ENCODE measurements at regions not wholly inside any gene's neighbourhood (a gene's known extent, or its start where the extent isn't known, plus 50 kb on each side); places are given as distances from the start of the nearest gene placed in this dataset.

DNA sequence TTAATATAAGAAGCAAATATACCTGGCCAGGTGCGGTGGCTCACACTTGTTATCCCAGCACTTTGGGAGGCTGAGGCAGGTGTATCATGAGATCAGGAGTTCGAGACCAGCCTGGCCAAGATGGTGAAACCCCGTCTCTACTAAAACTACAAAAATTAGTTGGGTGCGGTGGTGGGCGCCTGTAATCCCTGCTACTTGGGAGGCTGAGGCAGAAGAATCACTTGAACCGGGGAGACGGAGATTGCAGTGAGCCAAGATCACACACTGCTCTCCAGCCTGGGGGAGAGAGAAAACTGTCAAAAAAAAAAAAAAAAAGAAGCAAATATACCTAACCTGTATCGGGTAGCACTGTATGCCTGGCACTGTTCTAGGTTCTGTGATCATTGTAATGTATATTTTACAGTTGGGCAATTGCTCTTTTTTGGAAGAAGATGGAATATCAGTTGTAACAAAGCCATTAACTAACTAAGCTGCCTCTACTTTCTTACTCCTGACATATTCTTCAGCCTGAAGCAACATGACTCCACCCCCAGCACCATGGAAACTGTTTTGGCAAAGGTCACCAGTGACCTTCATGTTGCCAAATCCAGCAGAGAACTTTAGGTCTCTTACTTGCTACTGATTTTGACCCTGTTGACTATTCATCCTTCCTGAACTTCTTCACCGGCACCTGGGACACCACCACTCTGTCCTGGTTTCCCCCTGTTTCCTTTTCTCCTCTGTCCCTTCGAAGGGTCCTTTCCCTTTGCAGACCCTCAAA, 203.8 kb downstream of the RPLP1 start:
- H3K9me3 Mint-ChIP-seq, result no peaks in the 10 kb centered on the region
- no peak for DNase-seq (ENCODE audit: low read depth, low spot score)
- TF ChIP-seq, protein P1, sequence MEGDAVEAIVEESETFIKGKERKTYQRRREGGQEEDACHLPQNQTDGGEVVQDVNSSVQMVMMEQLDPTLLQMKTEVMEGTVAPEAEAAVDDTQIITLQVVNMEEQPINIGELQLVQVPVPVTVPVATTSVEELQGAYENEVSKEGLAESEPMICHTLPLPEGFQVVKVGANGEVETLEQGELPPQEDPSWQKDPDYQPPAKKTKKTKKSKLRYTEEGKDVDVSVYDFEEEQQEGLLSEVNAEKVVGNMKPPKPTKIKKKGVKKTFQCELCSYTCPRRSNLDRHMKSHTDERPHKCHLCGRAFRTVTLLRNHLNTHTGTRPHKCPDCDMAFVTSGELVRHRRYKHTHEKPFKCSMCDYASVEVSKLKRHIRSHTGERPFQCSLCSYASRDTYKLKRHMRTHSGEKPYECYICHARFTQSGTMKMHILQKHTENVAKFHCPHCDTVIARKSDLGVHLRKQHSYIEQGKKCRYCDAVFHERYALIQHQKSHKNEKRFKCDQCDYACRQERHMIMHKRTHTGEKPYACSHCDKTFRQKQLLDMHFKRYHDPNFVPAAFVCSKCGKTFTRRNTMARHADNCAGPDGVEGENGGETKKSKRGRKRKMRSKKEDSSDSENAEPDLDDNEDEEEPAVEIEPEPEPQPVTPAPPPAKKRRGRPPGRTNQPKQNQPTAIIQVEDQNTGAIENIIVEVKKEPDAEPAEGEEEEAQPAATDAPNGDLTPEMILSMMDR (conservative IDR thresholded peaks at IDR 0.05), result no peak
- no peak overlapping the region for H3K27ac Mint-ChIP-seq (ENCODE audit: unreplicated experiment)
- H3K4me3 Mint-ChIP-seq, result no peak overlapping the region
- H3K27me3 Mint-ChIP-seq (ENCODE audit: low read depth), result peaks cover 11% of the 10 kb centered on the region
- H3K36me3 Mint-ChIP-seq (ENCODE audit: low read depth), result no peaks in the 10 kb centered on the region
- H3K4me1 Mint-ChIP-seq, result no peaks in the 10 kb centered on the region

DNA sequence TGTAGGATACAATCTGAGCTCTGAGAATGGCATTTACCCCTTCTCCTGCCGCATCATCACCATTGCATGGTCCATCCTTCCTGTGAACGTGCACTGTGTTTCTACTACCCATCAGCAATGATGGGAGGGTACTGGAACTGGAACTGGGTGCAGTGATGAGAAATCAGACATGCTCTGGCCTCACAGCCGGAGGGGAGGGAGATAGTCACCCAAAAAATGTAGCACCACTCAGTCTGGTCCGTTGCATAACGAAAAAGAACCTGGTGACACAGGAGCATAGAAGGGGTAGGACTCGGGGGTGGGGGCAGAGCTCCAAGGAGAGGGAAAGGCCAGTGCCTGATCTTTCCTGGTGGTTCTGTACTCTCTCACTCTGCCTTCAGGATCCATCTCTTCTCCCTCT, 205.0 kb downstream of the RPLP1 start:
- H3K4me3 Mint-ChIP-seq, result no peak overlapping the region
- peaks cover 8% of the 10 kb centered on the region for H3K27me3 Mint-ChIP-seq (ENCODE audit: low read depth)
- H3K27ac Mint-ChIP-seq (ENCODE audit: unreplicated experiment), result no peak overlapping the region
- H3K4me1 Mint-ChIP-seq, result no peaks in the 10 kb centered on the region
- TF ChIP-seq, protein P1 (conservative IDR thresholded peaks at IDR 0.05), result no peak
- DNase-seq (ENCODE audit: low read depth, low spot score), result no peak
- no peaks in the 10 kb centered on the region for H3K9me3 Mint-ChIP-seq
- H3K36me3 Mint-ChIP-seq (ENCODE audit: low read depth), result no peaks in the 10 kb centered on the region

DNA sequence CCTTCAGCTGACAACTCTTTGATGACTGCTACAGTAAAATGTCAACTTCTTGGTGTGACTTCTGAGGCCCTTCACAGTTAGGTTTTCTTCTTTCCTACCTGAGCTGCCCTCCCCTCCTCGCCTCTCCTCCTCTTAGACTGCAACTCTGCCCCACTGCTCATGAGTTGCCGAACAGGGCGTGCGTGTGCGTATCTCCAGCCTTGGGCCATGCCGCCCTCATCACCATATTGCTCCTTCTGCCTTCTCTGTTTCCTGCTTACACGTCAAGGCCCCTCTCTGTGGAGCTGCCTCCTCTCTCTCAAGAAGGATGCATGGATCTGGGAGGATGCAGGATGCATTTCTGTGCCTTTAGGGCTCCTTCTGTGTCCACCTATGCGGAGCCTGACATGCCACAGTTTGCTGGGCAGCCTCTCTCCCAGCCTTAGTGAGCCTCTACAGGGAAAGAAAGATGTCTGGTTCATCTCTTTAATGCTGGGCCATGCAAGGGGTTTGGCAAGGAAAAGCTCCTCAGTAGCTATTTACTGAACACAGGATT, 205.9 kb downstream of the RPLP1 start:
- H3K4me3 Mint-ChIP-seq, result no peak overlapping the region
- H3K27me3 Mint-ChIP-seq (ENCODE audit: low read depth), result peaks cover 4% of the 10 kb centered on the region
- DNase-seq (ENCODE audit: low read depth, low spot score), result no peak
- no peak overlapping the region for H3K27ac Mint-ChIP-seq (ENCODE audit: unreplicated experiment)
- no peaks in the 10 kb centered on the region for H3K9me3 Mint-ChIP-seq
- TF ChIP-seq, protein P1 (conservative IDR thresholded peaks at IDR 0.05), result no peak
- no peaks in the 10 kb centered on the region for H3K36me3 Mint-ChIP-seq (ENCODE audit: low read depth)
- no peaks in the 10 kb centered on the region for H3K4me1 Mint-ChIP-seq

DNA sequence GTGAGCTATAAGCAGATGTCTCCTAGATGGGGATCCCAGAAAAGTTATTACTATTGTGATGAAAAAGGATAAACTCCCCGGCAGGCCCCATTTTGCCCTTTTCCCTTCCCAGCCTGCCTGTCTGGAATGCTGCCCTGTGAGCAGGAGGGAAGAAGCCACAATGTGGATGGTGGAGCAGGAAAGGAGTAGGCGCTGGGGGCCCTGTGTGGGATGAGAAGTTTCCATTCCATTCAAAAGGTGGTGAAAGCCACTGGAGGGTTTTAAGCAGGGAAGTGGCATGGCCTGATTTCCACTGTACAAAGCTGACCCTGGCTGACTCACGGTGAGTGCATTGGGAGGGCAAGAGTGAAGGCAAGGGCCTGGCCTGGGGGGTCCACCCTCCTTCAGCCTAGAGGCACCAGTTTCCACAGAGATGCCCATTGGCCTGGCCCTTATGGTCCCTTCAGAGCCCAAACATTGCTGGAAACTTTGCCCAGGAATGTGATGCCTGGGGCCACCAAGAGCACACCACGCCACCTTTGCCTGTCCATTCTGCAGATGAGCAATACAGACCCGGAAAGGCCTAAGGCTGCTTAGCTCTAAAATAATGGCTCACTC, 206.9 kb downstream of the RPLP1 start:
- Mint-ChIP-seq H3K27me3 (ENCODE audit: low read depth) (peaks cover 3% of the 10 kb centered on the region), H3K4me3 (no peak overlapping the region), H3K36me3 (ENCODE audit: low read depth) (no peaks in the 10 kb centered on the region), H3K9me3 (no peaks in the 10 kb centered on the region), H3K27ac (ENCODE audit: unreplicated experiment) (no peak overlapping the region), H3K4me1 (no peaks in the 10 kb centered on the region)
- TF ChIP-seq, protein P1 (conservative IDR thresholded peaks at IDR 0.05), result no peak
- no peak for DNase-seq (ENCODE audit: low read depth, low spot score)

DNA sequence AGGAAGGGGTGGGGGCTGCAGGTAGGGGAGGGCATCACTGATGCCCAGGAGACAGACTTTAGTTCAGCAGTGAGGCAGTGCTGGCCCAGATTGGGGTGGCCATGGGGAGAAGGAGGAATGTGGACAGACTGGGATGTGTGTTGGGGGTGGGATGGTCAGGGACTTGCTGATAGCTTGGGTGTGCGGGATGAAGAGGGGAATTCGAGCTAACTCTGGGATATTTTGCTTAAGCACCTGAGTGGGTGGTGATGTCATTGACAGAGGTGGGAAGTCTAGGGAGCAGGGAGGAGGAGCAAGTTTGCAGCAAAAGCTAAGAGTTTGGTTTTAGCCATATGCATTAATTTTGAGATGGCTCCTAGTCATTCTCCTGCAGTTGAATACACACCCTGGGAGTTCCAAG, 207.5 kb downstream of the RPLP1 start:
- no peak for DNase-seq (ENCODE audit: low read depth, low spot score)
- Mint-ChIP-seq H3K27ac (ENCODE audit: unreplicated experiment) (no peak overlapping the region), H3K36me3 (ENCODE audit: low read depth) (no peaks in the 10 kb centered on the region), H3K4me3 (no peak overlapping the region), H3K9me3 (no peaks in the 10 kb centered on the region), H3K4me1 (peaks cover 2% of the 10 kb centered on the region), H3K27me3 (ENCODE audit: low read depth) (peaks cover 3% of the 10 kb centered on the region)
- TF ChIP-seq, protein P1 (conservative IDR thresholded peaks at IDR 0.05), result no peak
